Uterus (tissue), 3 donors: ENCODE measurements at regions not wholly inside any gene's neighbourhood (a gene's known extent, or its start where the extent isn't known, plus 50 kb on each side); places are given as distances from the start of the nearest gene placed in this dataset.

ENCODE experiments used
- DNase-seq, 2 donors: peaks; one replicate each; pipeline ENCODE4 v3.0.0-alpha.2; 2019 to 2020
- H3K27ac ChIP-seq, 2 donors: fragments of 200-600 bp; sonication (generic); 1 replicate in 1 of 2; 2 replicates in 1 of 2; pipeline ENCODE4 v1.5.1; 2016 to 2018
- H3K27me3 ChIP-seq, 2 donors: fragments of 200-600 bp; sonication (generic); one replicate each; pipeline ENCODE4 v1.5.1; 2018 to 2019; ENCODE audit warnings: control low read depth in 1 of 2
- H3K36me3 ChIP-seq, 2 donors: fragments of 200-600 bp; sonication (generic); one replicate each; pipeline ENCODE4 v1.5.1; 2019; ENCODE audit warnings: control low read depth in 1 of 2
- H3K4me1 ChIP-seq, 2 donors: fragments of 200-600 bp; sonication (generic); one replicate each; pipeline ENCODE4 v1.5.1; 2018 to 2019; ENCODE audit warnings: control low read depth in 1 of 2
- H3K4me3 ChIP-seq, 2 donors: fragments of 200-600 bp; sonication (generic); 1 replicate in 1 of 2; 2 replicates in 1 of 2; pipeline ENCODE4 v1.5.1; 2018 to 2019; ENCODE audit warnings: mild to moderate bottlenecking in 1 of 2
- H3K9me3 ChIP-seq, 2 donors: fragments of 200-600 bp; sonication (generic); one replicate each; pipeline ENCODE4 v1.5.1; 2019; ENCODE audit warnings: control low read depth in 1 of 2
- CTCF ChIP-seq, 4 experiments: fragments of 200-600 bp in 2 of 4; fragments of 450-650 bp in 2 of 4; sonication (generic) in 2 of 4; IDR thresholded peaks; one replicate each; pipeline ENCODE4 v1.5.1; 2016 to 2019; ENCODE audit warnings: antibody characterized with exemption in 4 of 4, mild to moderate bottlenecking in 2 of 4, moderate library complexity in 1 of 4
- POLR2A ChIP-seq, 2 donors: fragments of 450-650 bp; IDR thresholded peaks; one replicate each; pipeline ENCODE4 v1.6.1; 2016; ENCODE audit warnings: antibody characterized with exemption in 2 of 2, mild to moderate bottlenecking in 1 of 2, moderate library complexity in 1 of 2
- intact Hi-C: fragments of 100-400 bp; cut with DNase I; formaldehyde crosslinking; loops from one replicate; pipeline ENCODE4 v1.15.1; 2023; ENCODE audit warnings: low total_unique reads
- donor health status: DM: yes; HTN: yes; CAD: no.

DNA sequence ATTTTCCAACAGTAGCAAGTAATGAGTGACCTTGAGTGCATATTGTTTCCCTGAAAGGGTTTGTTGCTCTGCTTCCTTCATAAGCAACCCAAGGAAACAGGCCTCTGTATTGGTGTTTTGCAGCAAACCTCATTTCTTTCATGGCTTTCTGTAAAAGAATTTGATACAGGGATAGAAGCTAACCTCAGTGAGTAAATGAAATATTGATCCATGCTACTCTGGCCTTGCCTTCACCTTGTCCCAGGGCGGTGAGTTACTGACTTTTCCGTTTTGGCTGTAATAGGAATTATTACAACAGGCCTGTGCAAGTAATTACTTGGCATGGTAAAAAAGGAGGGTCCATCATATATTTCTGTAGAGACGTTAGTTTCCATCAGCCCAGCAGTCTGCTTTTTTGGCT lies 130.9 kb upstream of the MPPED2 start:
- intact Hi-C loops: no loop called here
- H3K4me3 ChIP-seq: no peak overlapping the region
- no peaks in the 10 kb centered on the region for H3K36me3 ChIP-seq
- no peaks in the 10 kb centered on the region for H3K4me1 ChIP-seq
- H3K27me3 ChIP-seq: no peaks in the 10 kb centered on the region
- H3K27ac ChIP-seq: no peak overlapping the region
- no peak for DNase-seq
- TF ChIP-seq POLR2A (IDR thresholded peaks at IDR 0.05) (no peak), CTCF (IDR thresholded peaks at IDR 0.05) (no peak)
- H3K9me3 ChIP-seq: no peaks in the 10 kb centered on the region

GRCh38 chr11:30712749-30713148 lies 126.6 kb upstream of the MPPED2 start:
- no peaks in the 10 kb centered on the region for H3K36me3 ChIP-seq
- intact Hi-C loops: no loop called here
- H3K27ac ChIP-seq: no peak overlapping the region
- no peaks in the 10 kb centered on the region for H3K27me3 ChIP-seq
- DNase-seq: no peak
- no peaks in the 10 kb centered on the region for H3K4me1 ChIP-seq
- TF ChIP-seq POLR2A (IDR thresholded peaks at IDR 0.05): no peak
- no peak for TF ChIP-seq CTCF (IDR thresholded peaks at IDR 0.05)
- H3K4me3 ChIP-seq: no peak overlapping the region
- no peaks in the 10 kb centered on the region for H3K9me3 ChIP-seq

- intact Hi-C loops: no loop called here
- Histone ChIP-seq H3K9me3 (no peaks in the 10 kb centered on the region), H3K4me1 (no peaks in the 10 kb centered on the region), H3K4me3 (no peak overlapping the region), H3K27me3 (no peaks in the 10 kb centered on the region), H3K27ac (no peak overlapping the region), H3K36me3 (no peaks in the 10 kb centered on the region)
- no peak for DNase-seq
- TF ChIP-seq POLR2A (IDR thresholded peaks at IDR 0.05) (no peak), CTCF (IDR thresholded peaks at IDR 0.05) (no peak)
These were observed 124.1 kb upstream of the MPPED2 start for GRCh38 chr11:30710221-30710620.

DNA sequence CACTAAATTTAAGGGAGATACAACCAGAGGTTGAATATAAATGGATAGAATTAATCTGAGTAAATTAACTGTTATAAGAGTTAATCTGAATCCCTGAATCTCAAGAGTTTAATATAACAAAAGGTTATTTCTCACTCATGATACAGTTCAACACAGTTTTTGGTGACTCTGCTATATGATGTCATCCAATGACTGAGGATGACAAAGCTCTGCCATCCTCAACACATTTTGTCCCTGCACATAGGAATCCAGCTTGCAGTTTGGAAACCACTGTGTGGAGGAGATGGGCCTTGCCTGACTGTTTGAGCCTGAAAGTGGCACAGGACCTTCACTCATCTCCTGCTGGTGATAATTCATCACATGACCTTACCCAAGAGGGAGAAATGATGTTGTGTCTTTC lies 121.0 kb upstream of the MPPED2 start:
- DNase-seq: no peak
- TF ChIP-seq POLR2A (IDR thresholded peaks at IDR 0.05): no peak
- TF ChIP-seq CTCF (IDR thresholded peaks at IDR 0.05): no peak
- Histone ChIP-seq H3K9me3 (no peaks in the 10 kb centered on the region), H3K27ac (no peak overlapping the region), H3K27me3 (no peaks in the 10 kb centered on the region), H3K4me1 (no peaks in the 10 kb centered on the region), H3K36me3 (no peaks in the 10 kb centered on the region), H3K4me3 (no peak overlapping the region)
- intact Hi-C loops: no loop called here

DNA sequence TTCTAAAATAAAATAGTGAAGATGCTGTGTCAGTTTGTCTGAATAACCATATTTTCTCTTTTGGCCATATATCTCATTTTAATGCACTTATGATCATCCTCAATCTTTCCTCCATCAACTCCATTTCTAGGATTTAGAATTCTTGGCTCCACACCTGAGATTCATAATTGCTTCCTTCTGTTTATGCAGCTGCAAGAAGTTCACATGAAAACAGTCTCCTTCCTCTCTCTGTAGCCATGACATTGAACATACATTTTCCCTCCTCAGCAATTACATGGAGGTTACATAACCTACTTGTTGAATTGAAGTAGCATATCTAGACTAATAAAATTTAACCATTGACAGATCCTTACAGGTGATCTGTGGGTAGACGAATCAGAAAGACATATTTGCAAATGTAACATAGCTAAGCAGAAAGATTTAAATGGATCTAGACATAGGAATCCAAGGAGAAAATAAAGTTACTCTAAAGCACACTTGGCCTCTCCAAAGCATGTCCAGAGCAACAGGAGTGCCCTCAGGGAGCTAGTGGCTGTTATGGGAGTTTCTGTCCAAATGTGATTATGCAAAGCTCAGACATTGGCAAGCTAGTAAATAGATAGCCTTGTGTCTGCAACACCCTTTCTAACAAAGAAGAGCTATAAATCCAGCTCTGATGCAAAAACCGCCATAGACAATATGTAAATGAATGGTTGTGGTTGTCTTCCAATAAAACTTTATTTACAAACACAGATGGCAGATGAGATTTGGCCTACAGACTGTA lies 119.9 kb upstream of the MPPED2 start:
- DNase-seq: no peak
- Histone ChIP-seq H3K4me3 (no peak overlapping the region), H3K9me3 (no peaks in the 10 kb centered on the region), H3K4me1 (no peaks in the 10 kb centered on the region), H3K27me3 (no peaks in the 10 kb centered on the region), H3K27ac (no peak overlapping the region), H3K36me3 (no peaks in the 10 kb centered on the region)
- TF ChIP-seq POLR2A (IDR thresholded peaks at IDR 0.05): no peak
- no peak for TF ChIP-seq CTCF (IDR thresholded peaks at IDR 0.05)
- intact Hi-C loops: no loop called here
